ENCODE measurements at regions not wholly inside any gene's neighbourhood (a gene's known extent, or its start where the extent isn't known, plus 50 kb on each side); places are given as distances from the start of the nearest gene placed in this dataset.

DNA sequence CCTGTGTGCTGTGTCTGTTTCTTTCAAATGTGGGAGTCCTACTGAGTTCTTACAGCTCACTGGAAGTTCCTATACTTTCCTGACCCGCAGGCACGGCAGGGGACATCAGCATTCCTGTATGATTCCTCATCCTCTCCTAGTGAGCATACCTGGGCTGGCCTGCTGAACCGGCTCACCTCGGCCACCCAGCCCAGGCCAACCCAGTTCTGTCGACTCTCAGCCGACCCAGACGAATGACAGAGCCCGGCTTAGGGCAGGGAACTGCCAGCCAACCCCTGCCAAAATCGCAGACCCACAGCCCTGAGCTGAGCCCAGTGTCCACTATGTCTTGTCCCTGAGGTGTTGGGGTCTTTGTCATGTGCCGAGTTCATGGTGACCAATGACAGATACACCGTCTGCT, 339.7 kb downstream of the BRD1 start:
- ATAC-seq (ENCODE audit: insufficient number of reproducible peaks, low FRiP score, low read depth) (no peak), DNase-seq (ENCODE audit: low spot score) (no peak)
- TF ChIP-seq, protein P1, sequence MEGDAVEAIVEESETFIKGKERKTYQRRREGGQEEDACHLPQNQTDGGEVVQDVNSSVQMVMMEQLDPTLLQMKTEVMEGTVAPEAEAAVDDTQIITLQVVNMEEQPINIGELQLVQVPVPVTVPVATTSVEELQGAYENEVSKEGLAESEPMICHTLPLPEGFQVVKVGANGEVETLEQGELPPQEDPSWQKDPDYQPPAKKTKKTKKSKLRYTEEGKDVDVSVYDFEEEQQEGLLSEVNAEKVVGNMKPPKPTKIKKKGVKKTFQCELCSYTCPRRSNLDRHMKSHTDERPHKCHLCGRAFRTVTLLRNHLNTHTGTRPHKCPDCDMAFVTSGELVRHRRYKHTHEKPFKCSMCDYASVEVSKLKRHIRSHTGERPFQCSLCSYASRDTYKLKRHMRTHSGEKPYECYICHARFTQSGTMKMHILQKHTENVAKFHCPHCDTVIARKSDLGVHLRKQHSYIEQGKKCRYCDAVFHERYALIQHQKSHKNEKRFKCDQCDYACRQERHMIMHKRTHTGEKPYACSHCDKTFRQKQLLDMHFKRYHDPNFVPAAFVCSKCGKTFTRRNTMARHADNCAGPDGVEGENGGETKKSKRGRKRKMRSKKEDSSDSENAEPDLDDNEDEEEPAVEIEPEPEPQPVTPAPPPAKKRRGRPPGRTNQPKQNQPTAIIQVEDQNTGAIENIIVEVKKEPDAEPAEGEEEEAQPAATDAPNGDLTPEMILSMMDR (IDR thresholded peaks at IDR 0.05): no peak
- Histone ChIP-seq H3K36me3 (no peaks in the 10 kb centered on the region), H3K9me3 (no peaks in the 10 kb centered on the region), H3K27ac (no peak overlapping the region), H3K27me3 (replicated peaks; ENCODE audit: insufficient read depth) (no peaks in the 10 kb centered on the region), H3K4me3 (no peak overlapping the region), H3K4me1 (ENCODE audit: control insufficient read depth in 1 of 2, low read depth in 2 of 2) (no peaks in the 10 kb centered on the region)

DNA sequence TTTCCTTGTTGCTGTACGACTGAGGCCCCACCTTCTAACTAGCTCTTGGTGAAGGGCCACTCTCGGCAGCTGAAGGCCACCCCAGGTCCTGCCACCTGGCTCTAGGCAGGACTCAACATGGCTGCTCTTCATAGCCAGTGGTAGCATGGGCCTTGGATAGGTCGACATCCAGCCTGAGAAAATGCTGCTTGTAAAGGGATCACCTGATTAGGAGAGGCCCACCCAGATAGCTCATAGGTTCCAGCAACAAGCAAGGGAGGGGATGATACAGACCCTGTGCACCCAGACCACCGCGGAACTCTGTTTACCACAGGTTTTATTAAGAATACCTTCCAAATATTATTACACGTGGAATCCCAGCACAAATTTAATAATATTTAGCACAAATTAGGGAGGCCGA, 341.4 kb downstream of the BRD1 start:
- no peak overlapping the region for H3K27ac ChIP-seq
- no peak overlapping the region for H3K4me3 ChIP-seq
- H3K9me3 ChIP-seq: no peaks in the 10 kb centered on the region
- H3K36me3 ChIP-seq: no peaks in the 10 kb centered on the region
- TF ChIP-seq, protein P1 (IDR thresholded peaks at IDR 0.05): no peak
- no peaks in the 10 kb centered on the region for H3K27me3 ChIP-seq (replicated peaks; ENCODE audit: insufficient read depth)
- no peaks in the 10 kb centered on the region for H3K4me1 ChIP-seq (ENCODE audit: control insufficient read depth in 1 of 2, low read depth in 2 of 2)
- DNase-seq (ENCODE audit: low spot score): no peak
- ATAC-seq (ENCODE audit: insufficient number of reproducible peaks, low FRiP score, low read depth): no peak

DNA sequence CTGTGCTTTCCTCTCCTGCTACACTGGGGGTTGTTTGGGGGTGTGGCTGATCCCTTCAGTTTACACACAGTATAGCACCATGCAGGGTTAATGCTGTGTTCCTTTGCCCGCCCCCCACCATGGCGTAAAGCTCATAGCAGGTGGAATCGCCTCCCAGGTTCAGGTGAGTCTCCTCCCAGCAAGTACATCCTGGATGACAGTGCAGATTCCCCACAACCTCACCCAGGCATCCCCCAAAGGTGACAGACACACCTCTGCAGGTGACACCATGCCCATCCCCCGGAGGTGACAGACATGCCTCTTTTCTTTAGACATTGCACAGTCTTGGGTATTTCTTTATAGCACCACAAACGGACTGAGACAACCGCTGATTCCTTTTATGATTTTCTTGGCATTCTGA, 343.7 kb downstream of the BRD1 start:
- TF ChIP-seq, protein P1 (IDR thresholded peaks at IDR 0.05): no peak
- no peaks in the 10 kb centered on the region for H3K4me1 ChIP-seq (ENCODE audit: control insufficient read depth in 1 of 2, low read depth in 2 of 2)
- H3K36me3 ChIP-seq: no peaks in the 10 kb centered on the region
- no peaks in the 10 kb centered on the region for H3K9me3 ChIP-seq
- no peak overlapping the region for H3K27ac ChIP-seq
- no peak overlapping the region for H3K4me3 ChIP-seq
- no peak for DNase-seq (ENCODE audit: low spot score)
- no peaks in the 10 kb centered on the region for H3K27me3 ChIP-seq (replicated peaks; ENCODE audit: insufficient read depth)
- no peak for ATAC-seq (ENCODE audit: insufficient number of reproducible peaks, low FRiP score, low read depth)

DNA sequence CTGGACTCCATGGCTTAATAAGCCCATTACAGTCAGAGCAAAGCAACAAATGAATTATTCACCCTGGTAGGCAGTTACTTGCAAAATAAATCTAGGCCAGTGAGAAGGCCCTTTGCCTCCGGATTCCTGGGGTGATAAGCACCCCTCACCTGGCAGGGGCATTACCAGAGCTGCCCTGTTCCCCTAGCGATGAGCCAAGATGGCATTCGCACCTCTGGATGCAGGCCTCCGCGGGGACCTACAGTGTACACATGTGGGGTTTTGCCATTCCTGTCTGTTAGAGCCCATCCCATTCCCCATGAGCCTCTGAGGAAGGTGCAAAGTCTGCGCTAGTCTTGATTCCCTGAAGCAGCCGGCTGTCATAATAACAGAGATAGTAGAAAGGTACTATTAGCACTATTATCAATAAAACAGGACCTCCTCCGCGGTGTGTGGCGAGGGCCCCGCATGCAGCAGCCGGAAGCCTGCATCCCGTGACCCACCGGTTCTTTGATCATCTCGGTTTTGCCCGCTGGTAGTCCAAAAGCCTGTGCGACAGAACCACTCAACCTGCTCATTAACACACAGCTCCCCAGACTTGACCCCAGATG, 344.3 kb downstream of the BRD1 start:
- Histone ChIP-seq H3K4me3 (no peak overlapping the region), H3K4me1 (ENCODE audit: control insufficient read depth in 1 of 2, low read depth in 2 of 2) (no peaks in the 10 kb centered on the region), H3K36me3 (no peaks in the 10 kb centered on the region), H3K27ac (no peak overlapping the region), H3K9me3 (no peaks in the 10 kb centered on the region), H3K27me3 (replicated peaks; ENCODE audit: insufficient read depth) (no peaks in the 10 kb centered on the region)
- DNase-seq (ENCODE audit: low spot score): no peak
- no peak for ATAC-seq (ENCODE audit: insufficient number of reproducible peaks, low FRiP score, low read depth)
- TF ChIP-seq, protein P1 (IDR thresholded peaks at IDR 0.05): no peak

DNA sequence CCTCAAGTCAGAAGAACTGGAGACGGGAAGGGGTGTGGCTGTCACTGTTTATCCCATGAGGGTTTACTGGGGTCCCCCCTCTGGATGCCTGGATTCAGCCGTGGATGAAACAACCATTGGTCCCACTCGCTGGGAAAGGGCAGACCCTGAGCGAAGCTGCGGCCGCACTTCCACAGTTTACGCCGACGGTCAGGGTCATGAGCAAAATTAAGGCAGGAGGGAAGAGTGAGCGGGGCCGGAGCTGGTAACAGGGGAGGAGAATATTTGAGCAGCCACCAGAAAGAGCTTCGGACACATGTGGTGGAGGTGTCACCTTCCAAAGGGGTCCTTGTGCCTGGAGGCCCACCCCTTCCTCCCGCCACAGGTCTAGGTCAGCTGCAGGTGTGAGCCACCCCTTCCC, 344.9 kb downstream of the BRD1 start:
- ATAC-seq (ENCODE audit: insufficient number of reproducible peaks, low FRiP score, low read depth) (no peak), DNase-seq (ENCODE audit: low spot score) (no peak)
- TF ChIP-seq, protein P1 (IDR thresholded peaks at IDR 0.05): no peak
- H3K4me1 ChIP-seq (ENCODE audit: control insufficient read depth in 1 of 2, low read depth in 2 of 2): no peaks in the 10 kb centered on the region
- H3K27ac ChIP-seq: no peak overlapping the region
- no peaks in the 10 kb centered on the region for H3K36me3 ChIP-seq
- H3K4me3 ChIP-seq: no peak overlapping the region
- H3K27me3 ChIP-seq (replicated peaks; ENCODE audit: insufficient read depth): no peaks in the 10 kb centered on the region
- no peaks in the 10 kb centered on the region for H3K9me3 ChIP-seq
